Astrocyte (in vitro differentiated cells and primary cell): ENCODE measurements at regions not wholly inside any gene's neighbourhood (a gene's known extent, or its start where the extent isn't known, plus 50 kb on each side); places are given as distances from the start of the nearest gene placed in this dataset.

Source experiments
- CTCF ChIP-seq: IDR thresholded peaks from 2 replicates; pipeline ENCODE4 v1.5.1; 2011; ENCODE audit warnings: low read depth, mild to moderate bottlenecking, inconsistent platforms, low read length, moderate library complexity; ENCODE audit not compliant: insufficient read depth
- EZH2 ChIP-seq: IDR thresholded peaks from 2 replicates; pipeline ENCODE4 v1.6.1; 2012; ENCODE audit warnings: mild to moderate bottlenecking, low read length, inconsistent platforms; ENCODE audit not compliant: insufficient read depth

- TF ChIP-seq CTCF (no peak), EZH2 (no peak)
Measured at GRCh38 chr2:226536410-226536809, 263.2 kb downstream of the IRS1 start.
